ENCODE measurements at regions not wholly inside any gene's neighbourhood (a gene's known extent, or its start where the extent isn't known, plus 50 kb on each side); places are given as distances from the start of the nearest gene placed in this dataset.
"Not testable (repeated sequence)": the region's sequence is repeated elsewhere in the genome, so short reads cannot be mapped to it uniquely, and the experiment has no call there.

GRCh38 chr6:103908898-103909297, 950.8 kb downstream of the HACE1 start:
- DNase-seq (ENCODE audit: low read depth in 2 of 2): no peak

- no peak for DNase-seq (ENCODE audit: low read depth in 2 of 2)
Measured at GRCh38 chr6:103895136-103895535, 964.6 kb downstream of the HACE1 start.

- no peak for DNase-seq (ENCODE audit: low read depth in 2 of 2)
Measured at GRCh38 chr6:103893141-103893581, 966.6 kb downstream of the HACE1 start.

GRCh38 chr6:103886951-103887350, 972.8 kb downstream of the HACE1 start:
- DNase-seq (ENCODE audit: low read depth in 2 of 2): no peak

GRCh38 chr6:103885446-103885845, 974.3 kb downstream of the HACE1 start:
- no peak for DNase-seq (ENCODE audit: low read depth in 2 of 2)

GRCh38 chr6:103879800-103880199, 979.9 kb downstream of the HACE1 start:
- no peak for DNase-seq (ENCODE audit: low read depth in 2 of 2)

- DNase-seq (ENCODE audit: low read depth in 2 of 2): no peak
Measured at GRCh38 chr6:103875221-103875620, 984.5 kb downstream of the HACE1 start.

GRCh38 chr6:103874575-103874974, 985.1 kb downstream of the HACE1 start:
- DNase-seq (ENCODE audit: low read depth in 2 of 2): no peak

- no peak for DNase-seq (ENCODE audit: low read depth in 2 of 2)
Measured at GRCh38 chr6:103872678-103873077, 987.0 kb downstream of the HACE1 start.

GRCh38 chr6:103872233-103872632, 987.5 kb downstream of the HACE1 start:
- no peak for DNase-seq (ENCODE audit: low read depth in 2 of 2)

GRCh38 chr6:103870970-103871369, 988.7 kb downstream of the HACE1 start:
- no peak for DNase-seq (ENCODE audit: low read depth in 2 of 2)

- no peak for DNase-seq (ENCODE audit: low read depth in 2 of 2)
Measured at GRCh38 chr6:103862297-103862696, 997.4 kb downstream of the HACE1 start.

- DNase-seq (ENCODE audit: low read depth in 2 of 2): no peak
Measured at GRCh38 chr6:103858003-103858402, 1001.7 kb downstream of the HACE1 start.

- DNase-seq (ENCODE audit: low read depth in 2 of 2): no peak
Measured at GRCh38 chr6:103855750-103856149, 1004.0 kb downstream of the HACE1 start.

GRCh38 chr6:103854059-103854458, 1005.7 kb downstream of the HACE1 start:
- DNase-seq (ENCODE audit: low read depth in 2 of 2): no peak

GRCh38 chr6:103838457-103838856, 1021.3 kb downstream of the HACE1 start:
- DNase-seq (ENCODE audit: low read depth in 2 of 2): no peak

GRCh38 chr6:103826209-103826608, 1033.5 kb downstream of the HACE1 start:
- no peak for DNase-seq (ENCODE audit: low read depth in 2 of 2)

- DNase-seq (ENCODE audit: low read depth in 2 of 2): no peak
Measured at GRCh38 chr6:103820148-103820547, 1039.6 kb downstream of the HACE1 start.

GRCh38 chr6:103819509-103819908, 1040.2 kb downstream of the HACE1 start:
- DNase-seq (ENCODE audit: low read depth in 2 of 2): no peak

GRCh38 chr6:103812970-103813369, 1046.7 kb downstream of the HACE1 start:
- no peak for DNase-seq (ENCODE audit: low read depth in 2 of 2)

- DNase-seq (ENCODE audit: low read depth in 2 of 2): not testable (repeated sequence)
Measured at GRCh38 chr6:103801901-103802479, 1057.7 kb downstream of the HACE1 start.

- DNase-seq (ENCODE audit: low read depth in 2 of 2): no peak
Measured at GRCh38 chr6:103799971-103800670, 1059.6 kb downstream of the HACE1 start.

GRCh38 chr6:103798166-103798565, 1061.6 kb downstream of the HACE1 start:
- no peak for DNase-seq (ENCODE audit: low read depth in 2 of 2)

- DNase-seq (ENCODE audit: low read depth in 2 of 2): no peak
Measured at GRCh38 chr6:103797738-103798137, 1062.0 kb downstream of the HACE1 start.
